GM23338 (cell line): ENCODE measurements at regions not wholly inside any gene's neighbourhood (a gene's known extent, or its start where the extent isn't known, plus 50 kb on each side); places are given as distances from the start of the nearest gene placed in this dataset.

Source experiments
- ATAC-seq: fragments of 200-7000 bp; cut with Tn5 transposase; 3 replicates; pipeline ENCODE4 v1.9.1; 2020
- DNase-seq: peaks from one replicate; pipeline ENCODE4 v3.0.0-alpha.2; 2015; ENCODE audit warnings: low spot score
- H2AFZ ChIP-seq: fragments of 200-600 bp; sonication (generic); 2 replicates; pipeline ENCODE4 v1.8.0; 2016; ENCODE audit warnings: antibody characterized with exemption, mild to moderate bottlenecking, moderate library complexity
- H3F3A ChIP-seq: fragments of 200-600 bp; sonication (generic); replicated peaks from 2 replicates; pipeline ENCODE4 v1.8.0; 2017; ENCODE audit warnings: antibody characterized with exemption, mixed run types, low read depth
- H3K27ac ChIP-seq: fragments of 200-600 bp; sonication (generic); 2 replicates; pipeline ENCODE4 v1.6.1; 2016; ENCODE audit warnings: low read depth
- H3K27me3 ChIP-seq: fragments of 200-600 bp; sonication (generic); 2 replicates; pipeline ENCODE4 v1.8.0; 2016; ENCODE audit warnings: mild to moderate bottlenecking, mixed run types, moderate library complexity; ENCODE audit not compliant: insufficient read depth
- H3K36me3 ChIP-seq: fragments of 200-600 bp; sonication (generic); 2 replicates; pipeline ENCODE4 v1.8.0; 2016; ENCODE audit warnings: mild to moderate bottlenecking; ENCODE audit not compliant: insufficient read depth
- H3K4me1 ChIP-seq: fragments of 200-600 bp; sonication (generic); 2 replicates; pipeline ENCODE4 v1.8.0; 2016; ENCODE audit warnings: mild to moderate bottlenecking, moderate library complexity; ENCODE audit not compliant: insufficient read depth
- H3K4me2 ChIP-seq: fragments of 200-600 bp; sonication (generic); 2 replicates; pipeline ENCODE4 v1.7.1; 2017; ENCODE audit warnings: mixed run types
- H3K4me3 ChIP-seq: fragments of 200-600 bp; sonication (generic); 2 replicates; pipeline ENCODE4 v1.6.1; 2016; ENCODE audit warnings: mixed run types
- H3K79me2 ChIP-seq: fragments of 200-600 bp; sonication (generic); replicated peaks from 2 replicates; pipeline ENCODE4 v1.8.0; 2017; ENCODE audit warnings: mild to moderate bottlenecking; ENCODE audit not compliant: insufficient read depth
- H3K9me2 ChIP-seq: fragments of 200-600 bp; sonication (generic); 2 replicates; pipeline ENCODE4 v1.8.0; 2017; ENCODE audit not compliant: insufficient read depth
- H4K20me1 ChIP-seq: fragments of 200-600 bp; sonication (generic); replicated peaks from 2 replicates; pipeline ENCODE4 v1.8.0; 2017; ENCODE audit warnings: mild to moderate bottlenecking; ENCODE audit not compliant: insufficient read depth
- H3K27ac Mint-ChIP-seq: 2 replicates; pipeline ENCODE4 v1.8.0; 2020; ENCODE audit warnings: inconsistent platforms, mild to moderate bottlenecking, moderate library complexity, mixed read lengths
- H3K27me3 Mint-ChIP-seq: 3 replicates; pipeline ENCODE4 v1.8.0; 2022; ENCODE audit warnings: low read depth, mild to moderate bottlenecking, moderate library complexity, mixed read lengths, inconsistent platforms; ENCODE audit not compliant: insufficient read depth, poor library complexity
- H3K36me3 Mint-ChIP-seq: 3 replicates; pipeline ENCODE4 v1.8.0; 2021; ENCODE audit warnings: low read depth, mild to moderate bottlenecking, inconsistent platforms, moderate library complexity, mixed read lengths
- H3K4me1 Mint-ChIP-seq: 3 replicates; pipeline ENCODE4 v1.8.0; 2020; ENCODE audit warnings: mild to moderate bottlenecking, inconsistent platforms, mixed read lengths
- H3K4me3 Mint-ChIP-seq: 3 replicates; pipeline ENCODE4 v1.8.0; 2021; ENCODE audit warnings: moderate library complexity, mild to moderate bottlenecking, inconsistent platforms, mixed read lengths
- H3K9me3 Mint-ChIP-seq: 3 replicates; pipeline ENCODE4 v1.8.0; 2020; ENCODE audit warnings: moderate library complexity, mild to moderate bottlenecking, inconsistent platforms, mixed read lengths
- CTCF ChIP-seq, 2 experiments: fragments of 200-600 bp in 1 of 2; sonication (generic) in 1 of 2; conservative IDR thresholded peaks; 2 replicates each; pipeline versions ENCODE4 v1.5.1 to v1.6.1; 2016 to 2017; ENCODE audit warnings: antibody characterized with exemption in 2 of 2, low read depth in 2 of 2, mild to moderate bottlenecking in 2 of 2, moderate library complexity in 1 of 2
- ETS1 ChIP-seq: IDR thresholded peaks from 2 replicates; pipeline ENCODE4 v1.6.1; 2016; ENCODE audit warnings: antibody characterized with exemption
- EZH2 ChIP-seq: fragments of 200-600 bp; sonication (generic); IDR thresholded peaks from one replicate; pipeline ENCODE4 v1.8.0; 2017; ENCODE audit warnings: antibody characterized with exemption, mild to moderate bottlenecking, low read depth; ENCODE audit not compliant: unreplicated experiment
- JUNB ChIP-seq: IDR thresholded peaks from one replicate; pipeline ENCODE4 v1.6.1; 2016; ENCODE audit warnings: antibody characterized with exemption; ENCODE audit not compliant: unreplicated experiment
- NANOG ChIP-seq: IDR thresholded peaks from 2 replicates; pipeline ENCODE4 v1.6.1; 2016; ENCODE audit warnings: antibody characterized with exemption, borderline replicate concordance
- POLR2AphosphoS5 ChIP-seq: IDR thresholded peaks from 2 replicates; pipeline ENCODE4 v1.6.1; 2016; ENCODE audit warnings: antibody characterized with exemption, low read depth
- STAT1 ChIP-seq: IDR thresholded peaks from one replicate; pipeline ENCODE4 v1.6.1; 2016; ENCODE audit warnings: antibody characterized with exemption; ENCODE audit not compliant: unreplicated experiment
- ZNF114 ChIP-seq: fragments of 250-450 bp; sonication (Bioruptor Pico); IDR thresholded peaks from 2 replicates; pipeline ENCODE4 v1.5.0; 2020; ENCODE audit warnings: mild to moderate bottlenecking, moderate library complexity
- ZNF331 ChIP-seq: fragments of 250-450 bp; sonication (Bioruptor Pico); IDR thresholded peaks from 2 replicates; pipeline ENCODE4 v1.5.0; 2020; ENCODE audit warnings: low read depth, mild to moderate bottlenecking, moderate library complexity
- ZNF462 ChIP-seq: fragments of 250-450 bp; sonication (Bioruptor Pico); IDR thresholded peaks from 2 replicates; pipeline ENCODE4 v1.5.0; 2020; ENCODE audit warnings: mild to moderate bottlenecking, moderate library complexity
- TF ChIP-seq, protein P1 (sequence below): IDR thresholded peaks from one replicate; pipeline ENCODE4 v1.6.1; 2018; ENCODE audit warnings: antibody characterized with exemption; ENCODE audit not compliant: unreplicated experiment

DNA sequence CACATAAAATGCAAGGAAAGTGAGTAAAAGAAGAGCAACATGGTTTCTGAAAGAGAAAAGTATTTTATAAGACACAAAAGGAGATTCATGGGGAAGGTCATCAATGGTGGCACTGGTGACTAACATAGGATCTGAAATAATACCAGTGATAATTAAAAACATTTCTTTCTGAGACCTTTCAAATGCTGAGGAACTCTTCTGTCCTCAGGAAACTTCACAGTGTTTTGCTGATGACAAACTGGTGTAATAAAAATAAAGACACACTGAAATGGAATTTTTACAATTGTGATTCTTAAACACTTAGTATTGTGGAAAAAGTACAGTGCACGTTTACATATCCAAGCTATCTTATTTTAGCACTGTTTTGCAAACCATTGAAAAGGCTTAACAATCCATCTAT is 80.4 kb upstream of the ZBTB20 start (continued):
- TF ChIP-seq ETS1, result no peak
- no peak for TF ChIP-seq EZH2
- TF ChIP-seq POLR2AphosphoS5, result no peak
- TF ChIP-seq JUNB, result no peak
- TF ChIP-seq CTCF (conservative IDR thresholded peaks at IDR 0.05; ENCODE audit: low read depth in 2 of 2), result no peak
- no peak for TF ChIP-seq STAT1
- no peak for TF ChIP-seq NANOG

- H3K9me3 Mint-ChIP-seq, result no peaks in the 10 kb centered on the region
- H3K4me3 Mint-ChIP-seq, result no peak overlapping the region
- Histone ChIP-seq H2AFZ (no peak overlapping the region), H3F3A (no peaks in the 10 kb centered on the region), H3K4me3 (no peak overlapping the region), H3K4me1 (no peaks in the 10 kb centered on the region), H3K4me2 (no peak overlapping the region), H3K27ac (no peak overlapping the region), H3K9me2 (no peaks in the 10 kb centered on the region), H4K20me1 (no peaks in the 10 kb centered on the region), H3K79me2 (no peaks in the 10 kb centered on the region), H3K27me3 (no peaks in the 10 kb centered on the region), H3K36me3 (no peaks in the 10 kb centered on the region)
- no peaks in the 10 kb centered on the region for H3K36me3 Mint-ChIP-seq
- H3K27ac Mint-ChIP-seq, result no peak overlapping the region
- ATAC-seq, result no peak
- no peaks in the 10 kb centered on the region for H3K4me1 Mint-ChIP-seq
- no peak for DNase-seq
- no peaks in the 10 kb centered on the region for H3K27me3 Mint-ChIP-seq
- TF ChIP-seq JUNB (no peak), ZNF331 (CRISPR knock-in tag) (no peak), ZNF462 (CRISPR knock-in tag) (no peak), EZH2 (no peak), NANOG (no peak), CTCF (conservative IDR thresholded peaks at IDR 0.05; ENCODE audit: low read depth in 2 of 2) (no peak), ZNF114 (CRISPR knock-in tag) (no peak)
- TF ChIP-seq, protein P1, sequence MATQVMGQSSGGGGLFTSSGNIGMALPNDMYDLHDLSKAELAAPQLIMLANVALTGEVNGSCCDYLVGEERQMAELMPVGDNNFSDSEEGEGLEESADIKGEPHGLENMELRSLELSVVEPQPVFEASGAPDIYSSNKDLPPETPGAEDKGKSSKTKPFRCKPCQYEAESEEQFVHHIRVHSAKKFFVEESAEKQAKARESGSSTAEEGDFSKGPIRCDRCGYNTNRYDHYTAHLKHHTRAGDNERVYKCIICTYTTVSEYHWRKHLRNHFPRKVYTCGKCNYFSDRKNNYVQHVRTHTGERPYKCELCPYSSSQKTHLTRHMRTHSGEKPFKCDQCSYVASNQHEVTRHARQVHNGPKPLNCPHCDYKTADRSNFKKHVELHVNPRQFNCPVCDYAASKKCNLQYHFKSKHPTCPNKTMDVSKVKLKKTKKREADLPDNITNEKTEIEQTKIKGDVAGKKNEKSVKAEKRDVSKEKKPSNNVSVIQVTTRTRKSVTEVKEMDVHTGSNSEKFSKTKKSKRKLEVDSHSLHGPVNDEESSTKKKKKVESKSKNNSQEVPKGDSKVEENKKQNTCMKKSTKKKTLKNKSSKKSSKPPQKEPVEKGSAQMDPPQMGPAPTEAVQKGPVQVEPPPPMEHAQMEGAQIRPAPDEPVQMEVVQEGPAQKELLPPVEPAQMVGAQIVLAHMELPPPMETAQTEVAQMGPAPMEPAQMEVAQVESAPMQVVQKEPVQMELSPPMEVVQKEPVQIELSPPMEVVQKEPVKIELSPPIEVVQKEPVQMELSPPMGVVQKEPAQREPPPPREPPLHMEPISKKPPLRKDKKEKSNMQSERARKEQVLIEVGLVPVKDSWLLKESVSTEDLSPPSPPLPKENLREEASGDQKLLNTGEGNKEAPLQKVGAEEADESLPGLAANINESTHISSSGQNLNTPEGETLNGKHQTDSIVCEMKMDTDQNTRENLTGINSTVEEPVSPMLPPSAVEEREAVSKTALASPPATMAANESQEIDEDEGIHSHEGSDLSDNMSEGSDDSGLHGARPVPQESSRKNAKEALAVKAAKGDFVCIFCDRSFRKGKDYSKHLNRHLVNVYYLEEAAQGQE, result no peak
Measured at GRCh38 chr3:115228266-115228665, 81.2 kb upstream of the ZBTB20 start.
